ENCODE measurements at regions not wholly inside any gene's neighbourhood (a gene's known extent, or its start where the extent isn't known, plus 50 kb on each side); places are given as distances from the start of the nearest gene placed in this dataset.

- intact Hi-C loops (cut with micrococcal nuclease; ENCODE audit: unreplicated experiment): loop anchor here (2.0 kb wide), 1 partner anchor 94 kb away; no protein-coding TSS in a partner anchor
- no peak overlapping the region for H3K4me3 ChIP-seq (ENCODE audit: low read depth, low read length, poor library complexity, severe bottlenecking)
- no peak for DNase-seq (ENCODE audit: low spot score)
- POLR2A ChIA-PET (ENCODE audit: low non-redundant PET): no interaction called here
- H3K9me3 ChIP-seq (ENCODE audit: low read depth, low read length, poor library complexity, severe bottlenecking): no peaks in the 10 kb centered on the region
- CTCF ChIA-PET: interaction anchor here (0.5 to 1.2 kb wide), 4 partner anchors 8 to 188 kb away, joined by 3 to 5 read pairs (median 4); no protein-coding TSS in a partner anchor
- no peak overlapping the region for H3K27ac ChIP-seq (ENCODE audit: low read depth, low read length, poor library complexity, severe bottlenecking)
- no TSS peak for BruUV-seq (replicated peaks)
- peaks cover 28% of the 10 kb centered on the region for H3K27me3 ChIP-seq (replicated peaks; ENCODE audit: insufficient read depth, low read depth, low read length, poor library complexity)
- H3K36me3 ChIP-seq (ENCODE audit: insufficient read depth, low read length, poor library complexity, severe bottlenecking): no peaks in the 10 kb centered on the region
- TF ChIP-seq CTCF (conservative IDR thresholded peaks at IDR 0.05; ENCODE audit: low read depth, low read length): no peak
- TF ChIP-seq EZH2 (IDR thresholded peaks at IDR 0.05; ENCODE audit: borderline replicate concordance, low read depth, low read length, poor library complexity, severe bottlenecking): no peak
- no peaks in the 10 kb centered on the region for H3K4me1 ChIP-seq (ENCODE audit: insufficient read depth, low read length, poor library complexity, severe bottlenecking)
Measured at GRCh38 chr10:14384915-14385314, 54.2 kb upstream of the FRMD4A start.

GRCh38 chr10:14384116-14384730 is 53.5 kb upstream of the FRMD4A start:
- Histone ChIP-seq H3K27ac (ENCODE audit: low read depth, low read length, poor library complexity, severe bottlenecking) (no peak overlapping the region), H3K4me1 (ENCODE audit: insufficient read depth, low read length, poor library complexity, severe bottlenecking) (no peaks in the 10 kb centered on the region), H3K27me3 (replicated peaks; ENCODE audit: insufficient read depth, low read depth, low read length, poor library complexity) (peaks cover 21% of the 10 kb centered on the region), H3K9me3 (ENCODE audit: low read depth, low read length, poor library complexity, severe bottlenecking) (no peaks in the 10 kb centered on the region), H3K4me3 (ENCODE audit: low read depth, low read length, poor library complexity, severe bottlenecking) (no peak overlapping the region), H3K36me3 (ENCODE audit: insufficient read depth, low read length, poor library complexity, severe bottlenecking) (no peaks in the 10 kb centered on the region)
- no peak for DNase-seq (ENCODE audit: low spot score)
- TF ChIP-seq CTCF (conservative IDR thresholded peaks at IDR 0.05; ENCODE audit: low read depth, low read length) (no peak), EZH2 (IDR thresholded peaks at IDR 0.05; ENCODE audit: borderline replicate concordance, low read depth, low read length, poor library complexity, severe bottlenecking) (no peak)
- CTCF ChIA-PET: no interaction called here
- intact Hi-C loops (cut with micrococcal nuclease; ENCODE audit: unreplicated experiment): loop anchor here (2.0 kb wide), 1 partner anchor 95 kb away; no protein-coding TSS in a partner anchor
- BruUV-seq (replicated peaks): no TSS peak
- POLR2A ChIA-PET (ENCODE audit: low non-redundant PET): no interaction called here

- Histone ChIP-seq H3K27me3 (replicated peaks; ENCODE audit: insufficient read depth, low read depth, low read length, poor library complexity) (peaks cover 19% of the 10 kb centered on the region), H3K36me3 (ENCODE audit: insufficient read depth, low read length, poor library complexity, severe bottlenecking) (no peaks in the 10 kb centered on the region), H3K9me3 (ENCODE audit: low read depth, low read length, poor library complexity, severe bottlenecking) (no peaks in the 10 kb centered on the region), H3K27ac (ENCODE audit: low read depth, low read length, poor library complexity, severe bottlenecking) (no peak overlapping the region), H3K4me3 (ENCODE audit: low read depth, low read length, poor library complexity, severe bottlenecking) (no peak overlapping the region), H3K4me1 (ENCODE audit: insufficient read depth, low read length, poor library complexity, severe bottlenecking) (no peaks in the 10 kb centered on the region)
- no TSS peak for BruUV-seq (replicated peaks)
- DNase-seq (ENCODE audit: low spot score): peak; percentile 19
- TF ChIP-seq EZH2 (IDR thresholded peaks at IDR 0.05; ENCODE audit: borderline replicate concordance, low read depth, low read length, poor library complexity, severe bottlenecking): no peak
- no peak for TF ChIP-seq CTCF (conservative IDR thresholded peaks at IDR 0.05; ENCODE audit: low read depth, low read length)
- ChIA-PET CTCF (no interaction called here), POLR2A (ENCODE audit: low non-redundant PET) (no interaction called here)
- intact Hi-C loops (cut with micrococcal nuclease; ENCODE audit: unreplicated experiment): no loop called here
Measured at GRCh38 chr10:14383266-14383665, 52.5 kb upstream of the FRMD4A start.

Measured in A673 (cell line).